GM12873 (cell line): ENCODE measurements at regions not wholly inside any gene's neighbourhood (a gene's known extent, or its start where the extent isn't known, plus 50 kb on each side); places are given as distances from the start of the nearest gene placed in this dataset.

Experiments
- CTCF ChIP-seq: IDR thresholded peaks from 2 replicates; pipeline ENCODE4 v1.5.1; 2012; ENCODE audit warnings: low read depth, mild to moderate bottlenecking, moderate library complexity, low read length, control low read depth; ENCODE audit not compliant: insufficient read depth; ENCODE audit errors: missing control alignments

- TF ChIP-seq CTCF: no peak
Observed at GRCh38 chr15:96217983-96218382, 112.5 kb upstream of the NR2F2 start.

GRCh38 chr15:96218623-96219455 is 111.7 kb upstream of the NR2F2 start:
- TF ChIP-seq CTCF: no peak

- no peak for TF ChIP-seq CTCF
Observed at GRCh38 chr15:96219681-96220080, 110.8 kb upstream of the NR2F2 start.

GRCh38 chr15:96220657-96221056 is 109.8 kb upstream of the NR2F2 start:
- TF ChIP-seq CTCF: no peak

- TF ChIP-seq CTCF: no peak
Observed at GRCh38 chr15:96222981-96223380, 107.5 kb upstream of the NR2F2 start.

GRCh38 chr15:96223939-96224338 is 106.6 kb upstream of the NR2F2 start:
- no peak for TF ChIP-seq CTCF

- TF ChIP-seq CTCF: no peak
Observed at GRCh38 chr15:96225642-96226259, 104.7 kb upstream of the NR2F2 start.
